Renal cortical epithelial cell (primary cell): ENCODE measurements at regions not wholly inside any gene's neighbourhood (a gene's known extent, or its start where the extent isn't known, plus 50 kb on each side); places are given as distances from the start of the nearest gene placed in this dataset.

ENCODE experiments used
- DNase-seq: peaks from one replicate; pipeline ENCODE4 v3.0.0-alpha.2; 2011; ENCODE audit warnings: low read depth

DNA sequence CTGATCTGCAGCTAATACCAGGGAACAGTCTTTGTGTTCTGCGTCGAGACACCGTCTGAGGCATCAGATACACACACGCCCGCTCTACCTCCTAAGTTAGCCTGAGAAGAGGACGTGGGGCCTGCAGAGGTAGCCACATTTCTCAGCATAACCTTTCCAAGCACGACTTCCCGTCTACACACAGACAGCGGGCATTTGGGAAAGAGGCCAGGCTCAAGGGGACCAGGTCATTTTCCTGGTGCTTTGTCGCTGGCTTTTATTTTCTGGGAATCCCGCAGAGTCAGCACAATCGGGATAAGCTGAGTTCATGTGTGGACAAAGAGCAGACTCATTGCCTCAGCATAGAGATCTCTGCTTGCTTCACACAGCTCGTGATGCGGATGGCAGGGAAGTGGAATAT lies 72.5 kb upstream of the SMYD2 start:
- no peak for DNase-seq

DNA sequence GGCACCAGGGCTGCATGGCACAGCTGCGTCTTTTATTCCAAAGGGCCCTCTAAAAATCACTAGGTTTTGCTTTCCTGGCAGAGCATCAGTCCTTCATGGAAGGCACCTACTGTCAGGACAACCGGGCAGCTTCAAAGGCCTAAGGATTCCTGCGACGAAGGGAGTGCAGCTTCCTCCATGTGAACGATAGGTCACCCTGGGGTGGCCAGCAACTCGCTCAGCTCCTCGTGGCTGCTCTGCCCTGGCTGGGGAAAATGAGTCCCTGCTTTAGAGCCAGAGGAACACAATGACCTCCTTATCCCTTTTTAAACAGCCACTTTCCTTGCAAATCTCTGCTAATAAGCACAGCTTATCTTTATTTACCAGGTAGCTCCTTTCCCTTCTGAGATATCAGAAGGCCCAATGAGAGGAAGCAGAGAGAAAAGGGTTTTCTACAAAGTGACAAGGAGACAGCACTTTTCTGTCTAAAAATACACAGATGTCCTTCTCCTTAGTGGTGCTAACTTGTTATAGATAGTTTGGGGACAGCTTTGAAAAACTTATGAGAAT lies 71.6 kb upstream of the SMYD2 start:
- DNase-seq, result no peak

DNA sequence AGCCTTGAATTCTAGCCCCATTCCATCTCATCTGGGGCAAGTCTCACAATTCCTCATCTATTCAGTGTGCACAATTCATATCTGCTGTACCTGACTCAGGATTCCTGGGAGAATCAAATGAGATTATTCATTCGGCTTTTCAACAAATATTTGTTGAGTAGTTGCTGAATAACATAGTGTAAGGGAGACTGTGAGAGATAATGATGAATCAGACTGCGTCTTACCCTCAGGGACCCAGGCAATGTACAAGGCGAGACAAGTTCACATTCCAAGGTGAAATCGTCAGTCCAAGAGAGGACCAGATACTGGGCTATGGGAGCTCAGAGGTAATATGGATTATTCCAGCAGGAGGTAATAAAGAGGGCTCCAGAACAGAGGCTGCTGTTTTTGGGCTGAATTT lies 67.8 kb upstream of the SMYD2 start:
- DNase-seq, result no peak

DNA sequence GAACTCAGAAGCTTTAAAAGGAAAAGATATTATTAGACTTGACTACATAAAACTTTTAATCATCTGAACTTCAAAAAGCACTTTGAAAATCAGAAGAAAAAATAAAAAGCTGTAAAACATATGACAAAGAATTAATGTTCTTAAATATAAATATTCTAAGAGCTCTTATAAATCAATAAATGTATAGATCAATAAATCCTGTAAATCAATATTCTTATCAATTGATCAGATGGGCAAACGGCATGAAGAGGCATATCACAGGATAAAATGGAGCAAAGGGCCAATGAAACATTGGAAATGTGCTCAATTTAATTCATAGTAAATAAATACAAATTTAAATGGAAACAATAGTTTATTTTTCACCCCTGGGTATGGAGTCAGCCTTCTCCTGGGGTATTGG lies 66.1 kb upstream of the SMYD2 start:
- no peak for DNase-seq

DNA sequence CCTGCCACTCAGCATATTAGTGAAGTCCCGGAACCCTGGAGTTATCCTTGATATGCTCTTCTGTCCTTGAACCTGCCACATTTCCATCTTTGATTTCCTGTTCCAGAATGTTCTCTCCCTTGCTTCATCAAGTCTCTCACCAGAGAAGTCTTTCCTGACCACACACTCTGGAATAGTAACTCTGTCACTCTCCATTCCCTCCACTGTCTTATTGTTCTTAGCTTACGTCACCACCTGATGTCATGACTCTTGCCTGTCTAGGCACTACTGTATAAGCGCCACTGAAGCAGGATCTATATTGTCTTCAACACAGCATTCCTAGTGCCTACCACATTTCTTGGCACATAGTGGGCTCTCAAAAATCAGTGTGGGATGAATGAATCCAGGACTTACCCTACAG lies 65.4 kb upstream of the SMYD2 start:
- DNase-seq, result peak; percentile 18

DNA sequence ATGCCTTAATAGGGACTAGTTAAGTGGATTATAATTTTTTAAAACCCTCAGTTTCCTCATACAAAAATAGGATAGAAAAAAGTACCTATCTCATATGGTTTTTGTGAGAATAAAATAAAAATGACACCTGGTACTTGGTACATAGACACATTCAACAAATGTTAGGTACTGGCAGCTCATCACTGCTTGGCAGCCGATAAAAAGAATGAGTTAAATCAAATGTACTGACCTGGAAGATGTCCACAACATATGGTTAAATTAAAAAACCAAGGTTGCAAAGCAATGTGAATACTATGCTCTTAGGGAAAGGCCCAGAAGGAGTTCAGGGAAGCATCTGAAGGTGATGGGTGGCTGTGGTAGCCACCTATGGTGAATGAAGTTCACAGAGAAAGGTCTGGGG lies 64.9 kb upstream of the SMYD2 start:
- DNase-seq, result no peak

DNA sequence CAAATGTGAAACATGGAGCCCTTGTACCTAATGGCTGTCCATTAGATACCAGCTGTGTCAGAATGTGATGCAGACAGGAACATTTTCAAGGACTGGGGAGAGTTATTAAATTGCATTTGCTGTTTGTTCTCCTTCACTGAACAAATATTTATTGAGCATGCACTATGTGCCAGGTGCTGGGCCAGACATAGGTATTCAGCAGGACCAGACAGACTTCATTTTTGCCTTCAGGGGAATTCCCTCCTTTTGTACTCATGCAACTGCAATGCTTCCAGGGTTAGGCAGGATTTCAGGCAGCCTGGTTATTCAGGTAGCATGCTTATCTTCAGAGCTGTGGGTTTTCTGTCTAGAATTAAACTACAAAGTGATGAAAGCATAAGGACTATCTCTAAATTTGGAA lies 64.2 kb upstream of the SMYD2 start:
- DNase-seq, result peak; percentile 26

DNA sequence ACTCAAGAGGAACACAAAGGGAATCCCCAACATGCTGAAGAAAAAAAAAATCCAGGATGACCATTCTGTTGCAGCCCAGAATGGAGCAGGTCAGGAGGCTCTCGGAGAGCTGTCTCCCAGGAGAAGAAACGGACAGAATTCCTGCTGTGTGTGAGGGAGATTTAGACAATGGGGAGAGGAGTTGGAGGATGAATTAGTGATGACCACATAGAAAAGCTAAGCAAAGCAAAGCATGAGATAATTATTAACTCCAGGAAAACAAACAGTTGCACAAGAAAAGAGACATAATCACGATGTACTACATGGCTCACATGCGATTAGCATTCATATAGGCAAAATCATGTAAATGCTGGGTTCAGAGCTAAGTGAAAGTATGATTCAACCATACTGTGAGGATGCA lies 61.1 kb upstream of the SMYD2 start:
- DNase-seq, result peak; percentile 85

DNA sequence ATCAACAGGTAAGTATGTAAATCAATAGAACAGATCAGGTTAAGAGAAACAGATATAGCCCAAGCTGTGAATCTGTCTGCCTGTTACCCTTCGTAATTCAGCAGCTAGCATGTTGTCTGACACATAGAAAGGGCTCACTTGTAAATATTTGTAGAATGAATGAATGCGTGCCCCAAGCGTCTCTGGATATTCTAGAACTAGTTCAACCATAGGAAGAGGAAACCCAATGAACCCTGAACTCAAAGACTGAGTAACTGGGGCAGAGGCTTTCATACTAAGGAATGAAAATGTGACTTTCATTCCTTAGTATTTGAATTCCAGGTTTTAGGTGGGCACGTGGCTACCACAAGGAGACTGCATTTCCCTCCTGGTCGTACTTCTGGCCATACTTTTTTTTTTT lies 60.1 kb upstream of the SMYD2 start:
- no peak for DNase-seq

DNA sequence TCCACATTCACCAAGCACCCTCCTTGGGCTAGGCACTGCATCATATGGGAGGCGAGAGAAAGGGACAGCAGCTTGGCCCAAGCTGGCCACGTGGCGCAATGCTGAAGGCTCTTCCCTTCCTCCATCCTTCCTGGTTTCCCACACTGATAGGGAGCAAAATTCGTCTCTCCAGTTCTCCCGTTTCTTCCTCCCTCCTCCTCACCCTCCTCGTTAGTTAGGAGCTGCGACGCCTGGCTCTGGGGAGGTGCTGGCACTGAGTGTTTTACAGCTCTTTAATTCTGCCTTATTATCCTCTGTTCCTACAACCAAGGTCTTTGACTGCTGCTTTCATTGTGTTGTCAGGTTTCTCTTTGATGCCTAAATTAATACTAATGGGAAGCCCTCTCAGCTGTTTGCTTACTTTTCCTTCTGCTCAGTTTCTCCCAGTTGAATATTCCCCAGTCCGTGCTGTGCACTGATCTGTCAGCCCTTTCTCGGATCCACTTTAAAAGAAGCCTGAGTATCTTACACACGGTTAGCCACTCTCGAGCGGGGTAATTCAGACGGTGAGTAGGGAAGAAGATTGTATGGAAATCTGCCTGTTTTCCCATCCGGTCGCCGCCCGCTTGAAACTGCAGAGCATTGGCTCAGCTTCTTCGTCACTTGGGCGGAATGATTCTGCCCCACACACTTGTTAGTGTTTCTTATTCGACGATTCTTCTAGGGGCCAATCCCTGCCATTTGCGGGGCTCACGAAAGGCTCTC lies 56.2 kb upstream of the SMYD2 start:
- no peak for DNase-seq

DNA sequence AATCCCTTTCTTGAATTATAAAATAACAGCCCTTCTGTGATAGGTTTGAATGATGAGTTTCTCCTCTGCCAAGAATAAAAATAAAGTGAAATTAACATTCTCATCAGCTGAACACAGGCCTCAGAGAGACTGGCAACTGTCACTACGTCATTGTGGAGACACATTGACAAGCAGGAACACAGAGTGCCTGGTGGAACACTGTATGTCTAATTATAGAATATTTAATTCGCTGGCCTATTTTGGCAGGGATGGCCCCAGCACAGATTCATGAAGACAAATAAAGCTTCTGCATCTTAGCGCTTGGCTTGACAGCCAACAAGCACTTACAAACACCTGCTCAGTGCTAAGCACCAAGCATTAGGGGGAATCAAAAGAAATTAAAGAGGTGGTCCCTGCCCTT lies 52.0 kb upstream of the SMYD2 start:
- DNase-seq, result no peak

DNA sequence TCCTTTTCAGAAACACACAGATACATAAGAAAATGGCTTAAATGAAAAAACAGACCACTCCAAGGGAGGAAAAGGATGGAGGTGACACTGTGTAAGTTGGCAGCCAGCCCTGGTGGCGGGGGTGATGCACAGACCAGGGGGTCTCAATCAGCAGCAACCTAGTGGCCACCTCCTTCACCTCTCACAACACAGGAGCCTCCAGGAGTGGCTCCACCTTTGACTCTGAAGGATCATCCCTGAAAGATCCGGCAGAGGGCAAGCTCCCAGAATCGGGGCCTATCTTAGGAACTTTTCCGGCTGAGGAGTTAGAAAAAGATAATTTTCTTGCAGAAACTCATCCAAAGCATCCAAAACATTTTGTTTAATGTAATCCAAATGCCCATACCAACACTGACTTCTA lies 51.2 kb upstream of the SMYD2 start:
- DNase-seq, result no peak
